C4-2B (cell line): ENCODE measurements at regions not wholly inside any gene's neighbourhood (a gene's known extent, or its start where the extent isn't known, plus 50 kb on each side); places are given as distances from the start of the nearest gene placed in this dataset.
"Not testable (repeated sequence)": the region's sequence is repeated elsewhere in the genome, so short reads cannot be mapped to it uniquely, and the experiment has no call there.

Experiments
- CTCF ChIP-seq: fragments of 450-650 bp; conservative IDR thresholded peaks from 2 replicates; pipeline ENCODE4 v1.5.1; 2017; ENCODE audit warnings: mild to moderate bottlenecking
- ZFX ChIP-seq: fragments of 450-650 bp; IDR thresholded peaks from 2 replicates; pipeline ENCODE4 v1.6.1; 2017

GRCh38 chr14:105718787-105719186 lies 192.4 kb downstream of the TMEM121 start:
- TF ChIP-seq CTCF, ZFX: not testable (repeated sequence)
